ENCODE measurements at regions not wholly inside any gene's neighbourhood (a gene's known extent, or its start where the extent isn't known, plus 50 kb on each side); places are given as distances from the start of the nearest gene placed in this dataset.

- TF ChIP-seq NFYA (IDR thresholded peaks at IDR 0.05; ENCODE audit: borderline replicate concordance, low read depth, low read length) (no peak), SIX5 (IDR thresholded peaks at IDR 0.05; ENCODE audit: low read depth, low read length, severe bottlenecking) (no peak), SREBF1 (IDR thresholded peaks at IDR 0.05; ENCODE audit: low read length) (no peak), POLR2AphosphoS5 (IDR thresholded peaks at IDR 0.05; ENCODE audit: low read length) (no peak), CBX5 (IDR thresholded peaks at IDR 0.05; ENCODE audit: low read depth) (no peak)
These were observed 808.4 kb downstream of the BCL11A start (continued) for GRCh38 chr2:59745085-59745484.

GRCh38 chr2:59744436-59744835, 809.0 kb downstream of the BCL11A start:
- ChIA-PET SMC1A (ENCODE audit: uncharacterized antibody, unreplicated experiment) (no interaction called here), POLR2A (no interaction called here), CTCF (no interaction called here), RAD21 (ENCODE audit: unreplicated experiment) (no interaction called here)
- H4K20me1 ChIP-seq (ENCODE audit: control insufficient read depth, insufficient read depth), result no peaks in the 10 kb centered on the region
- H3K4me2 ChIP-seq (ENCODE audit: control insufficient read depth, insufficient read depth), result no peak overlapping the region
- H3K4me3 ChIP-seq, result no peak overlapping the region
- H3K27ac ChIP-seq (ENCODE audit: control insufficient read depth, insufficient read depth), result no peak overlapping the region
- no peaks in the 10 kb centered on the region for H3K27me3 ChIP-seq (replicated peaks in 1 of 2; ENCODE audit: control insufficient read depth in 2 of 2, insufficient read depth in 2 of 2, low read length in 1 of 2)
- no peaks in the 10 kb centered on the region for H3K36me3 ChIP-seq (ENCODE audit: control insufficient read depth in 2 of 2, insufficient read depth in 2 of 2, low read length in 1 of 2)
- no peaks in the 10 kb centered on the region for H3K9me3 ChIP-seq (replicated peaks; ENCODE audit: control insufficient read depth, insufficient read depth, low read length)
- no peak overlapping the region for H2AFZ ChIP-seq (ENCODE audit: control insufficient read depth, low read depth, low read length)
- in situ Hi-C loops (cut with MboI), result no loop called here
- FAIRE-seq (no peak), ATAC-seq (no peak), DNase-seq (ENCODE audit: low read depth, low spot score) (no peak)
- no peaks in the 10 kb centered on the region for H3K79me2 ChIP-seq (ENCODE audit: control insufficient read depth, insufficient read depth, low read length)
- BruUV-seq (replicated peaks), result no TSS peak
- 0% methylated on average over 1 of the region's 1 CpG for whole genome bisulfite sequencing (ENCODE audit: insufficient coverage, insufficient replicate concordance, low lambda C conversion rate, missing lambda C conversion rate)
- H3K4me1 ChIP-seq (ENCODE audit: control insufficient read depth, insufficient read depth, low read length), result no peaks in the 10 kb centered on the region
- intact Hi-C loops (cut with micrococcal nuclease; ENCODE audit: unreplicated experiment), result no loop called here
- no peak overlapping the region for H3K9ac ChIP-seq (ENCODE audit: control insufficient read depth, insufficient read depth, low read length)
- TF ChIP-seq ZNF24 (IDR thresholded peaks at IDR 0.05) (no peak), MLLT1 (IDR thresholded peaks at IDR 0.05) (no peak), ZNF687 (IDR thresholded peaks at IDR 0.05) (no peak), ETV6 (conservative IDR thresholded peaks at IDR 0.05 in 1 of 2, IDR thresholded peaks at IDR 0.05 in 1 of 2; ENCODE audit: borderline replicate concordance in 1 of 2, low read depth in 1 of 2) (no peak), NRF1 (conservative IDR thresholded peaks at IDR 0.05; ENCODE audit: low read depth, low read length) (no peak), BCL11A (IDR thresholded peaks at IDR 0.05; ENCODE audit: low read depth, low read length) (no peak), SMAD5 (IDR thresholded peaks at IDR 0.05; ENCODE audit: low read depth) (no peak), ZNF217 (IDR thresholded peaks at IDR 0.05) (no peak), ZBED1 (IDR thresholded peaks at IDR 0.05; ENCODE audit: borderline replicate concordance) (no peak), NFYB (IDR thresholded peaks at IDR 0.05; ENCODE audit: insufficient read depth, low read depth, low read length) (no peak), TAF1 (IDR thresholded peaks at IDR 0.05; ENCODE audit: borderline replicate concordance, low read depth, low read length) (no peak), ATF7 (IDR thresholded peaks at IDR 0.05; ENCODE audit: low read depth) (no peak), IKZF2 (IDR thresholded peaks at IDR 0.05) (no peak), EED (IDR thresholded peaks at IDR 0.05; ENCODE audit: low read depth) (no peak), RAD51 (IDR thresholded peaks at IDR 0.05) (no peak)

Measured in GM12878 (cell line).